HepG2 (cell line): ENCODE measurements at regions not wholly inside any gene's neighbourhood (a gene's known extent, or its start where the extent isn't known, plus 50 kb on each side); places are given as distances from the start of the nearest gene placed in this dataset.

Experiments
- FOXA3 ChIP-seq: IDR thresholded peaks from 2 replicates; pipeline ENCODE4 v1.6.1; 2016; ENCODE audit warnings: missing genetic modification reagents, missing compliant biosample characterization
- TAF1 ChIP-seq: sonication (generic); formaldehyde crosslinking; IDR thresholded peaks from 2 replicates; pipeline ENCODE4 v1.4.0; 2020; ENCODE audit warnings: missing genetic modification reagents
- ZIK1 ChIP-seq: sonication (generic); formaldehyde crosslinking; IDR thresholded peaks from 2 replicates; pipeline ENCODE4 v1.5.0; 2020; ENCODE audit warnings: mild to moderate bottlenecking, low read depth, missing genetic modification reagents, borderline replicate concordance
- ZNF543 ChIP-seq: sonication (generic); formaldehyde crosslinking; IDR thresholded peaks from 2 replicates; pipeline ENCODE4 v1.4.0; 2020; ENCODE audit warnings: mild to moderate bottlenecking, missing genetic modification reagents
- TF ChIP-seq, protein P1 (sequence below): sonication (generic); formaldehyde crosslinking; IDR thresholded peaks from 2 replicates; pipeline ENCODE4 v1.5.0; 2020; ENCODE audit warnings: mild to moderate bottlenecking, missing genetic modification reagents, moderate library complexity
- TF ChIP-seq, protein P2 (sequence below), 2 experiments: sonication (generic) in 1 of 2; formaldehyde crosslinking in 1 of 2; IDR thresholded peaks; 2 replicates each; pipeline versions ENCODE4 v1.5.1 to v1.6.1; 2011 to 2020; ENCODE audit warnings: borderline replicate concordance in 1 of 2, low read depth in 1 of 2, low read length in 1 of 2, mild to moderate bottlenecking in 1 of 2, missing genetic modification reagents in 1 of 2, moderate library complexity in 1 of 2
- TF ChIP-seq, protein P3 (sequence below): sonication (generic); formaldehyde crosslinking; IDR thresholded peaks from 2 replicates; pipeline ENCODE4 v1.4.0; 2020; ENCODE audit warnings: missing genetic modification reagents, mild to moderate bottlenecking, borderline replicate concordance
- TF ChIP-seq, protein P4 (sequence below): sonication (generic); formaldehyde crosslinking; conservative IDR thresholded peaks from 2 replicates; pipeline ENCODE4 v1.8.1; 2023; ENCODE audit warnings: missing genetic modification reagents

DNA sequence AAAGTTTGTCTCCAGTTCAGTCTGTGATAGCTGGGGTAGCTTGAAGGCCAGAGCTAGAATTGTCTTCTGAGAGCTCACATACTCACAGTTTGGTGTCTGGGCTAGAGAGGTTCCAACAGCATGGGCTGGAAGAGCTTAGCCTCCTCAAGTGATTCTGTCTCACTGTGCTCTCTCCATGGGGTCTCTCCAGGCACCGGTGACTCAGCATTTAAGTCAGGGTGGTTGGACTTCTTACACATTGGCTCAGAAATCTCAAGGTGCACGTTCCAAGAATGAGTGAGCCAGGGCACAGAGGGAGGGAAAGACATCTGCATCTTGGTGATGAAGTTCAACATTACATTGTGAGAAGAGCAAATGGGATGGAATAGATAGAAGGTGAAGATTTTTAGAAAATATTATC, 207.3 kb upstream of the DDX18 start:
- TF ChIP-seq, protein P1, sequence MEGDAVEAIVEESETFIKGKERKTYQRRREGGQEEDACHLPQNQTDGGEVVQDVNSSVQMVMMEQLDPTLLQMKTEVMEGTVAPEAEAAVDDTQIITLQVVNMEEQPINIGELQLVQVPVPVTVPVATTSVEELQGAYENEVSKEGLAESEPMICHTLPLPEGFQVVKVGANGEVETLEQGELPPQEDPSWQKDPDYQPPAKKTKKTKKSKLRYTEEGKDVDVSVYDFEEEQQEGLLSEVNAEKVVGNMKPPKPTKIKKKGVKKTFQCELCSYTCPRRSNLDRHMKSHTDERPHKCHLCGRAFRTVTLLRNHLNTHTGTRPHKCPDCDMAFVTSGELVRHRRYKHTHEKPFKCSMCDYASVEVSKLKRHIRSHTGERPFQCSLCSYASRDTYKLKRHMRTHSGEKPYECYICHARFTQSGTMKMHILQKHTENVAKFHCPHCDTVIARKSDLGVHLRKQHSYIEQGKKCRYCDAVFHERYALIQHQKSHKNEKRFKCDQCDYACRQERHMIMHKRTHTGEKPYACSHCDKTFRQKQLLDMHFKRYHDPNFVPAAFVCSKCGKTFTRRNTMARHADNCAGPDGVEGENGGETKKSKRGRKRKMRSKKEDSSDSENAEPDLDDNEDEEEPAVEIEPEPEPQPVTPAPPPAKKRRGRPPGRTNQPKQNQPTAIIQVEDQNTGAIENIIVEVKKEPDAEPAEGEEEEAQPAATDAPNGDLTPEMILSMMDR (CRISPR knock-in tag): no peak
- no peak for TF ChIP-seq FOXA3 (CRISPR knock-in tag)
- TF ChIP-seq, protein P2, sequence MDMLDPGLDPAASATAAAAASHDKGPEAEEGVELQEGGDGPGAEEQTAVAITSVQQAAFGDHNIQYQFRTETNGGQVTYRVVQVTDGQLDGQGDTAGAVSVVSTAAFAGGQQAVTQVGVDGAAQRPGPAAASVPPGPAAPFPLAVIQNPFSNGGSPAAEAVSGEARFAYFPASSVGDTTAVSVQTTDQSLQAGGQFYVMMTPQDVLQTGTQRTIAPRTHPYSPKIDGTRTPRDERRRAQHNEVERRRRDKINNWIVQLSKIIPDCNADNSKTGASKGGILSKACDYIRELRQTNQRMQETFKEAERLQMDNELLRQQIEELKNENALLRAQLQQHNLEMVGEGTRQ (IDR thresholded peaks at IDR 0.05; ENCODE audit: low read depth, low read length): no peak
- TF ChIP-seq, protein P2 (CRISPR knock-in tag; IDR thresholded peaks at IDR 0.05; ENCODE audit: borderline replicate concordance): no peak
- TF ChIP-seq, protein P3, sequence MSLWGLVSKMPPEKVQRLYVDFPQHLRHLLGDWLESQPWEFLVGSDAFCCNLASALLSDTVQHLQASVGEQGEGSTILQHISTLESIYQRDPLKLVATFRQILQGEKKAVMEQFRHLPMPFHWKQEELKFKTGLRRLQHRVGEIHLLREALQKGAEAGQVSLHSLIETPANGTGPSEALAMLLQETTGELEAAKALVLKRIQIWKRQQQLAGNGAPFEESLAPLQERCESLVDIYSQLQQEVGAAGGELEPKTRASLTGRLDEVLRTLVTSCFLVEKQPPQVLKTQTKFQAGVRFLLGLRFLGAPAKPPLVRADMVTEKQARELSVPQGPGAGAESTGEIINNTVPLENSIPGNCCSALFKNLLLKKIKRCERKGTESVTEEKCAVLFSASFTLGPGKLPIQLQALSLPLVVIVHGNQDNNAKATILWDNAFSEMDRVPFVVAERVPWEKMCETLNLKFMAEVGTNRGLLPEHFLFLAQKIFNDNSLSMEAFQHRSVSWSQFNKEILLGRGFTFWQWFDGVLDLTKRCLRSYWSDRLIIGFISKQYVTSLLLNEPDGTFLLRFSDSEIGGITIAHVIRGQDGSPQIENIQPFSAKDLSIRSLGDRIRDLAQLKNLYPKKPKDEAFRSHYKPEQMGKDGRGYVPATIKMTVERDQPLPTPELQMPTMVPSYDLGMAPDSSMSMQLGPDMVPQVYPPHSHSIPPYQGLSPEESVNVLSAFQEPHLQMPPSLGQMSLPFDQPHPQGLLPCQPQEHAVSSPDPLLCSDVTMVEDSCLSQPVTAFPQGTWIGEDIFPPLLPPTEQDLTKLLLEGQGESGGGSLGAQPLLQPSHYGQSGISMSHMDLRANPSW (CRISPR knock-in tag): no peak
- no peak for TF ChIP-seq ZIK1
- TF ChIP-seq ZNF543 (CRISPR knock-in tag): no peak
- TF ChIP-seq, protein P4, sequence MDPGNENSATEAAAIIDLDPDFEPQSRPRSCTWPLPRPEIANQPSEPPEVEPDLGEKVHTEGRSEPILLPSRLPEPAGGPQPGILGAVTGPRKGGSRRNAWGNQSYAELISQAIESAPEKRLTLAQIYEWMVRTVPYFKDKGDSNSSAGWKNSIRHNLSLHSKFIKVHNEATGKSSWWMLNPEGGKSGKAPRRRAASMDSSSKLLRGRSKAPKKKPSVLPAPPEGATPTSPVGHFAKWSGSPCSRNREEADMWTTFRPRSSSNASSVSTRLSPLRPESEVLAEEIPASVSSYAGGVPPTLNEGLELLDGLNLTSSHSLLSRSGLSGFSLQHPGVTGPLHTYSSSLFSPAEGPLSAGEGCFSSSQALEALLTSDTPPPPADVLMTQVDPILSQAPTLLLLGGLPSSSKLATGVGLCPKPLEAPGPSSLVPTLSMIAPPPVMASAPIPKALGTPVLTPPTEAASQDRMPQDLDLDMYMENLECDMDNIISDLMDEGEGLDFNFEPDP: no peak
- no peak for TF ChIP-seq TAF1
